Transverse colon (tissue), 4 donors: ENCODE measurements at regions not wholly inside any gene's neighbourhood (a gene's known extent, or its start where the extent isn't known, plus 50 kb on each side); places are given as distances from the start of the nearest gene placed in this dataset.

Experiments used
- EP300 ChIP-seq: sonication (generic); formaldehyde crosslinking; IDR thresholded peaks from one replicate; pipeline ENCODE4 v1.6.1; 2017; ENCODE audit warnings: antibody characterized with exemption, low read depth
- POLR2A ChIP-seq: fragments of 450-650 bp; IDR thresholded peaks from one replicate; pipeline ENCODE4 v1.6.1; 2016; ENCODE audit warnings: antibody characterized with exemption, mild to moderate bottlenecking, moderate library complexity
- POLR2AphosphoS5 ChIP-seq, 3 donors: sonication (generic); formaldehyde crosslinking; IDR thresholded peaks; one replicate each; pipeline ENCODE4 v1.6.1; 2016; ENCODE audit warnings: antibody characterized with exemption in 3 of 3
- TF ChIP-seq, protein P1 (sequence below), 5 experiments: fragments of 200-600 bp in 3 of 5; fragments of 450-650 bp in 2 of 5; sonication (generic) in 3 of 5; IDR thresholded peaks; 1 replicate in 2 of 5; 2 replicates in 3 of 5; pipeline ENCODE4 v1.5.1; 2016 to 2017; ENCODE audit warnings: antibody characterized with exemption in 5 of 5, inconsistent platforms in 3 of 5, mild to moderate bottlenecking in 2 of 5, moderate library complexity in 1 of 5

DNA sequence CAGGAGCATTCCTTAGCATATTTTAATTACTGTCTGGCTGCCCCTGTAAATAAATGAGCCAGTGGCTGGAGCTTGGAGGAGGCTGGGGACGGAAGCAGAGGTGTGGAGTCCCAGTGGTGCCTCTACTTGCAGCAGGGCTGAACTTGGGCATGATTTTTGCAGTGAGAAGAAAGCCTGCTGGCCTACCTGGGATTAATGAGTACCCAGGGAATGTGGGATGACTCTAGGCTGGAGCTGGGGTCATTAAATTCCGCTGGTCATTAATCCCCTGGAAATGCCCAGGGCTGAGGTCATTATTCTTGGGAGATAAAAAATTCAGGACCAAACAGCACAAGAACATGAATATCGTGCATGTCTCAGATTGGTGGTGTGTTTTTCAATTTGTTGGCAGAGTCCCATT lies 753.3 kb downstream of the VRK1 start:
- TF ChIP-seq POLR2AphosphoS5 (IDR thresholded peaks at IDR 0.05) (no peak), POLR2A (no peak), EP300 (no peak)
- TF ChIP-seq, protein P1, sequence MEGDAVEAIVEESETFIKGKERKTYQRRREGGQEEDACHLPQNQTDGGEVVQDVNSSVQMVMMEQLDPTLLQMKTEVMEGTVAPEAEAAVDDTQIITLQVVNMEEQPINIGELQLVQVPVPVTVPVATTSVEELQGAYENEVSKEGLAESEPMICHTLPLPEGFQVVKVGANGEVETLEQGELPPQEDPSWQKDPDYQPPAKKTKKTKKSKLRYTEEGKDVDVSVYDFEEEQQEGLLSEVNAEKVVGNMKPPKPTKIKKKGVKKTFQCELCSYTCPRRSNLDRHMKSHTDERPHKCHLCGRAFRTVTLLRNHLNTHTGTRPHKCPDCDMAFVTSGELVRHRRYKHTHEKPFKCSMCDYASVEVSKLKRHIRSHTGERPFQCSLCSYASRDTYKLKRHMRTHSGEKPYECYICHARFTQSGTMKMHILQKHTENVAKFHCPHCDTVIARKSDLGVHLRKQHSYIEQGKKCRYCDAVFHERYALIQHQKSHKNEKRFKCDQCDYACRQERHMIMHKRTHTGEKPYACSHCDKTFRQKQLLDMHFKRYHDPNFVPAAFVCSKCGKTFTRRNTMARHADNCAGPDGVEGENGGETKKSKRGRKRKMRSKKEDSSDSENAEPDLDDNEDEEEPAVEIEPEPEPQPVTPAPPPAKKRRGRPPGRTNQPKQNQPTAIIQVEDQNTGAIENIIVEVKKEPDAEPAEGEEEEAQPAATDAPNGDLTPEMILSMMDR (IDR thresholded peaks at IDR 0.05): no peak
